ENCODE measurements at regions not wholly inside any gene's neighbourhood (a gene's known extent, or its start where the extent isn't known, plus 50 kb on each side); places are given as distances from the start of the nearest gene placed in this dataset.

DNA sequence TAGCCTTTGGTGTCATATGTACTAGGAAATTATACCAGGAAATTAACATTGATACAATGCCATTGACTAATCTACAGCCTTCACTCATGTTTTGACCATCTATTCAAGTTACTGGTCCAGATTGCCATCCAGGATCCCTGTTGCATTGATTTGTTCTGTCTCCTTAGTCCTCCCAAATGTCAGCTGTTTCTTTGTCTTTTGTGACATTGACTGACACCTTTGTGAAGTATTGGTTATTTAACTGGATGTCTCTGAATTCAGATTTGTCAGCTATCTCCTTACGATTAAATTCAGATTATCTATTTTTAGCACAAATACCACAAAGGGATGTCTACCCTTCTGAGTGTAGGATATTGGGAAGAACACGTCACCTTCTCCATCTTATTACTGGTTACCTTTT is 73.7 kb upstream of the CTNND2 start:
- TF ChIP-seq, protein P1, sequence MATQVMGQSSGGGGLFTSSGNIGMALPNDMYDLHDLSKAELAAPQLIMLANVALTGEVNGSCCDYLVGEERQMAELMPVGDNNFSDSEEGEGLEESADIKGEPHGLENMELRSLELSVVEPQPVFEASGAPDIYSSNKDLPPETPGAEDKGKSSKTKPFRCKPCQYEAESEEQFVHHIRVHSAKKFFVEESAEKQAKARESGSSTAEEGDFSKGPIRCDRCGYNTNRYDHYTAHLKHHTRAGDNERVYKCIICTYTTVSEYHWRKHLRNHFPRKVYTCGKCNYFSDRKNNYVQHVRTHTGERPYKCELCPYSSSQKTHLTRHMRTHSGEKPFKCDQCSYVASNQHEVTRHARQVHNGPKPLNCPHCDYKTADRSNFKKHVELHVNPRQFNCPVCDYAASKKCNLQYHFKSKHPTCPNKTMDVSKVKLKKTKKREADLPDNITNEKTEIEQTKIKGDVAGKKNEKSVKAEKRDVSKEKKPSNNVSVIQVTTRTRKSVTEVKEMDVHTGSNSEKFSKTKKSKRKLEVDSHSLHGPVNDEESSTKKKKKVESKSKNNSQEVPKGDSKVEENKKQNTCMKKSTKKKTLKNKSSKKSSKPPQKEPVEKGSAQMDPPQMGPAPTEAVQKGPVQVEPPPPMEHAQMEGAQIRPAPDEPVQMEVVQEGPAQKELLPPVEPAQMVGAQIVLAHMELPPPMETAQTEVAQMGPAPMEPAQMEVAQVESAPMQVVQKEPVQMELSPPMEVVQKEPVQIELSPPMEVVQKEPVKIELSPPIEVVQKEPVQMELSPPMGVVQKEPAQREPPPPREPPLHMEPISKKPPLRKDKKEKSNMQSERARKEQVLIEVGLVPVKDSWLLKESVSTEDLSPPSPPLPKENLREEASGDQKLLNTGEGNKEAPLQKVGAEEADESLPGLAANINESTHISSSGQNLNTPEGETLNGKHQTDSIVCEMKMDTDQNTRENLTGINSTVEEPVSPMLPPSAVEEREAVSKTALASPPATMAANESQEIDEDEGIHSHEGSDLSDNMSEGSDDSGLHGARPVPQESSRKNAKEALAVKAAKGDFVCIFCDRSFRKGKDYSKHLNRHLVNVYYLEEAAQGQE (IDR thresholded peaks at IDR 0.05; ENCODE audit: unreplicated experiment) = no peak
- TF ChIP-seq POLR2AphosphoS5 (IDR thresholded peaks at IDR 0.05; ENCODE audit: low read depth) (no peak), NANOG (IDR thresholded peaks at IDR 0.05; ENCODE audit: borderline replicate concordance) (no peak), EZH2 (IDR thresholded peaks at IDR 0.05; ENCODE audit: low read depth, unreplicated experiment) (no peak), EZH2phosphoT487 (IDR thresholded peaks at IDR 0.05; ENCODE audit: unreplicated experiment) (no peak), CREB1 (CRISPR knock-in tag; IDR thresholded peaks at IDR 0.05; ENCODE audit: low read depth) (no peak), ZNF331 (CRISPR knock-in tag; IDR thresholded peaks at IDR 0.05; ENCODE audit: low read depth) (no peak), JUNB (IDR thresholded peaks at IDR 0.05; ENCODE audit: unreplicated experiment) (no peak)
- TF ChIP-seq, protein P2, sequence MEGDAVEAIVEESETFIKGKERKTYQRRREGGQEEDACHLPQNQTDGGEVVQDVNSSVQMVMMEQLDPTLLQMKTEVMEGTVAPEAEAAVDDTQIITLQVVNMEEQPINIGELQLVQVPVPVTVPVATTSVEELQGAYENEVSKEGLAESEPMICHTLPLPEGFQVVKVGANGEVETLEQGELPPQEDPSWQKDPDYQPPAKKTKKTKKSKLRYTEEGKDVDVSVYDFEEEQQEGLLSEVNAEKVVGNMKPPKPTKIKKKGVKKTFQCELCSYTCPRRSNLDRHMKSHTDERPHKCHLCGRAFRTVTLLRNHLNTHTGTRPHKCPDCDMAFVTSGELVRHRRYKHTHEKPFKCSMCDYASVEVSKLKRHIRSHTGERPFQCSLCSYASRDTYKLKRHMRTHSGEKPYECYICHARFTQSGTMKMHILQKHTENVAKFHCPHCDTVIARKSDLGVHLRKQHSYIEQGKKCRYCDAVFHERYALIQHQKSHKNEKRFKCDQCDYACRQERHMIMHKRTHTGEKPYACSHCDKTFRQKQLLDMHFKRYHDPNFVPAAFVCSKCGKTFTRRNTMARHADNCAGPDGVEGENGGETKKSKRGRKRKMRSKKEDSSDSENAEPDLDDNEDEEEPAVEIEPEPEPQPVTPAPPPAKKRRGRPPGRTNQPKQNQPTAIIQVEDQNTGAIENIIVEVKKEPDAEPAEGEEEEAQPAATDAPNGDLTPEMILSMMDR (conservative IDR thresholded peaks at IDR 0.05; ENCODE audit: low read depth in 2 of 2) = no peak
- TF ChIP-seq, protein P3, sequence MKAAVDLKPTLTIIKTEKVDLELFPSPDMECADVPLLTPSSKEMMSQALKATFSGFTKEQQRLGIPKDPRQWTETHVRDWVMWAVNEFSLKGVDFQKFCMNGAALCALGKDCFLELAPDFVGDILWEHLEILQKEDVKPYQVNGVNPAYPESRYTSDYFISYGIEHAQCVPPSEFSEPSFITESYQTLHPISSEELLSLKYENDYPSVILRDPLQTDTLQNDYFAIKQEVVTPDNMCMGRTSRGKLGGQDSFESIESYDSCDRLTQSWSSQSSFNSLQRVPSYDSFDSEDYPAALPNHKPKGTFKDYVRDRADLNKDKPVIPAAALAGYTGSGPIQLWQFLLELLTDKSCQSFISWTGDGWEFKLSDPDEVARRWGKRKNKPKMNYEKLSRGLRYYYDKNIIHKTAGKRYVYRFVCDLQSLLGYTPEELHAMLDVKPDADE (IDR thresholded peaks at IDR 0.05) = no peak
- TF ChIP-seq, protein P4, sequence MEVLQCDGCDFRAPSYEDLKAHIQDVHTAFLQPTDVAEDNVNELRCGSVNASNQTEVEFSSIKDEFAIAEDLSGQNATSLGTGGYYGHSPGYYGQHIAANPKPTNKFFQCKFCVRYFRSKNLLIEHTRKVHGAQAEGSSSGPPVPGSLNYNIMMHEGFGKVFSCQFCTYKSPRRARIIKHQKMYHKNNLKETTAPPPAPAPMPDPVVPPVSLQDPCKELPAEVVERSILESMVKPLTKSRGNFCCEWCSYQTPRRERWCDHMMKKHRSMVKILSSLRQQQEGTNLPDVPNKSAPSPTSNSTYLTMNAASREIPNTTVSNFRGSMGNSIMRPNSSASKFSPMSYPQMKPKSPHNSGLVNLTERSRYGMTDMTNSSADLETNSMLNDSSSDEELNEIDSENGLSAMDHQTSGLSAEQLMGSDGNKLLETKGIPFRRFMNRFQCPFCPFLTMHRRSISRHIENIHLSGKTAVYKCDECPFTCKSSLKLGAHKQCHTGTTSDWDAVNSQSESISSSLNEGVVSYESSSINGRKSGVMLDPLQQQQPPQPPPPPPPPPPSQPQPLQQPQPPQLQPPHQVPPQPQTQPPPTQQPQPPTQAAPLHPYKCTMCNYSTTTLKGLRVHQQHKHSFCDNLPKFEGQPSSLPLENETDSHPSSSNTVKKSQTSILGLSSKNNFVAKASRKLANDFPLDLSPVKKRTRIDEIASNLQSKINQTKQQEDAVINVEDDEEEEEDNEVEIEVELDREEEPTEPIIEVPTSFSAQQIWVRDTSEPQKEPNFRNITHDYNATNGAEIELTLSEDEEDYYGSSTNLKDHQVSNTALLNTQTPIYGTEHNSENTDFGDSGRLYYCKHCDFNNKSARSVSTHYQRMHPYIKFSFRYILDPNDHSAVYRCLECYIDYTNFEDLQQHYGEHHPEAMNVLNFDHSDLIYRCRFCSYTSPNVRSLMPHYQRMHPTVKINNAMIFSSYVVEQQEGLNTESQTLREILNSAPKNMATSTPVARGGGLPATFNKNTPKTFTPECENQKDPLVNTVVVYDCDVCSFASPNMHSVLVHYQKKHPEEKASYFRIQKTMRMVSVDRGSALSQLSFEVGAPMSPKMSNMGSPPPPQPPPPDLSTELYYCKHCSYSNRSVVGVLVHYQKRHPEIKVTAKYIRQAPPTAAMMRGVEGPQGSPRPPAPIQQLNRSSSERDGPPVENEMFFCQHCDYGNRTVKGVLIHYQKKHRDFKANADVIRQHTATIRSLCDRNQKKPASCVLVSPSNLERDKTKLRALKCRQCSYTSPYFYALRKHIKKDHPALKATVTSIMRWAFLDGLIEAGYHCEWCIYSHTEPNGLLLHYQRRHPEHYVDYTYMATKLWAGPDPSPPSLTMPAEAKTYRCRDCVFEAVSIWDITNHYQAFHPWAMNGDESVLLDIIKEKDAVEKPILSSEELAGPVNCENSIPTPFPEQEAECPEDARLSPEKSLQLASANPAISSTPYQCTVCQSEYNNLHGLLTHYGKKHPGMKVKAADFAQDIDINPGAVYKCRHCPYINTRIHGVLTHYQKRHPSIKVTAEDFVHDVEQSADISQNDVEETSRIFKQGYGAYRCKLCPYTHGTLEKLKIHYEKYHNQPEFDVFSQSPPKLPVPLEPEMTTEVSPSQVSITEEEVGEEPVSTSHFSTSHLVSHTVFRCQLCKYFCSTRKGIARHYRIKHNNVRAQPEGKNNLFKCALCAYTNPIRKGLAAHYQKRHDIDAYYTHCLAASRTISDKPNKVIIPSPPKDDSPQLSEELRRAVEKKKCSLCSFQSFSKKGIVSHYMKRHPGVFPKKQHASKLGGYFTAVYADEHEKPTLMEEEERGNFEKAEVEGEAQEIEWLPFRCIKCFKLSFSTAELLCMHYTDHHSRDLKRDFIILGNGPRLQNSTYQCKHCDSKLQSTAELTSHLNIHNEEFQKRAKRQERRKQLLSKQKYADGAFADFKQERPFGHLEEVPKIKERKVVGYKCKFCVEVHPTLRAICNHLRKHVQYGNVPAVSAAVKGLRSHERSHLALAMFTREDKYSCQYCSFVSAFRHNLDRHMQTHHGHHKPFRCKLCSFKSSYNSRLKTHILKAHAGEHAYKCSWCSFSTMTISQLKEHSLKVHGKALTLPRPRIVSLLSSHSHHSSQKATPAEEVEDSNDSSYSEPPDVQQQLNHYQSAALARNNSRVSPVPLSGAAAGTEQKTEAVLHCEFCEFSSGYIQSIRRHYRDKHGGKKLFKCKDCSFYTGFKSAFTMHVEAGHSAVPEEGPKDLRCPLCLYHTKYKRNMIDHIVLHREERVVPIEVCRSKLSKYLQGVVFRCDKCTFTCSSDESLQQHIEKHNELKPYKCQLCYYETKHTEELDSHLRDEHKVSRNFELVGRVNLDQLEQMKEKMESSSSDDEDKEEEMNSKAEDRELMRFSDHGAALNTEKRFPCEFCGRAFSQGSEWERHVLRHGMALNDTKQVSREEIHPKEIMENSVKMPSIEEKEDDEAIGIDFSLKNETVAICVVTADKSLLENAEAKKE (CRISPR knock-in tag; IDR thresholded peaks at IDR 0.05) = no peak

All from GM23338 (cell line).